K562 (cell line): ENCODE measurements at regions not wholly inside any gene's neighbourhood (a gene's known extent, or its start where the extent isn't known, plus 50 kb on each side); places are given as distances from the start of the nearest gene placed in this dataset.

Experiments
- ATAC-seq: fragments of 200-7000 bp; cut with Tn5 transposase; 3 replicates; pipeline ENCODE4 v1.9.1; 2020; ENCODE audit warnings: moderate library complexity
- BruUV-seq: library from RNA; stranded (reverse); fragments of 400-500 nt; replicated peaks from 2 replicates; lab custom pipeline; 2021; lab: Mats Ljungman, UMichigan
- CTCF ChIA-PET: fragments of 300-600 bp; formaldehyde crosslinking; extraction: SDS; loops from one replicate; lab custom pipeline; 2021; ENCODE audit warnings: low intra/inter-chr PET ratio; lab: Yijun Ruan, JAX
- POLR2A ChIA-PET: fragments of 300-600, 350-650 bp; sonication (Branson Sonifier 250); formaldehyde crosslinking; extraction: SDS; loops from one replicate; lab custom pipeline; 2021; ENCODE audit warnings: antibody characterized with exemption, inconsistent platforms; lab: Yijun Ruan, JAX
- DNase-seq, 4 experiments: peaks; one replicate each; pipeline versions ENCODE4 v3.0.0 to v3.0.0-alpha.2; 2011 to 2018; ENCODE audit warnings: low spot score in 3 of 4, mixed read lengths in 3 of 4; ENCODE audit errors: extremely low read depth in 1 of 4
- FAIRE-seq: peaks from 2 replicates; lab custom pipeline; 2011; peaks lifted over from hg19 to GRCh38; lab: Jason Lieb, UNC
- H2AFZ ChIP-seq: 2 replicates; pipeline ENCODE4 v1.6.0; 2011; ENCODE audit warnings: low read depth, low read length, control low read depth, inconsistent platforms
- H3K27ac ChIP-seq: fragments of 200-600 bp; 3 replicates; pipeline ENCODE4 v1.8.0; 2011; ENCODE audit warnings: low read depth, mild to moderate bottlenecking, control low read depth, inconsistent platforms, low read length, moderate library complexity, mixed read lengths; ENCODE audit errors: extremely low read depth
- H3K27me3 ChIP-seq, 2 experiments: fragments of 300-600 bp in 1 of 2; 2 replicates in 1 of 2; 3 replicates in 1 of 2; pipeline versions ENCODE4 v1.6.0 to v1.8.0; 2011; ENCODE audit warnings: inconsistent platforms in 2 of 2, low read length in 2 of 2, mild to moderate bottlenecking in 1 of 2, mixed read lengths in 1 of 2, moderate library complexity in 1 of 2; ENCODE audit not compliant: control insufficient read depth in 2 of 2, insufficient read depth in 2 of 2
- H3K36me3 ChIP-seq: fragments of 300-600 bp; 3 replicates; pipeline ENCODE4 v1.8.0; 2011; ENCODE audit warnings: mild to moderate bottlenecking, low read length, inconsistent platforms; ENCODE audit not compliant: control insufficient read depth, insufficient read depth
- H3K4me1 ChIP-seq, 2 experiments: fragments of 200-600 bp in 1 of 2; replicated peaks in 1 of 2; 2 replicates in 1 of 2; 3 replicates in 1 of 2; pipeline versions ENCODE4 v1.5.1 to v1.8.0; 2011; ENCODE audit warnings: inconsistent platforms in 2 of 2, low read length in 2 of 2, mild to moderate bottlenecking in 1 of 2, mixed read lengths in 1 of 2, moderate library complexity in 1 of 2; ENCODE audit not compliant: control insufficient read depth in 2 of 2, insufficient read depth in 2 of 2
- H3K4me2 ChIP-seq: 2 replicates; pipeline ENCODE4 v1.6.1; 2011; ENCODE audit warnings: low read length, control low read depth, inconsistent platforms, mixed read lengths; ENCODE audit not compliant: insufficient read depth
- H3K4me3 ChIP-seq: fragments of 200-600 bp; sonication (generic), shearing (Covaris generic); 2 replicates; pipeline ENCODE4 v1.5.1; 2016; ENCODE audit warnings: control low read depth, inconsistent platforms
- H3K79me2 ChIP-seq: fragments of 200-600 bp; 3 replicates; pipeline ENCODE4 v1.8.0; 2011; ENCODE audit warnings: low read length, inconsistent platforms; ENCODE audit not compliant: control insufficient read depth, insufficient read depth
- H3K9ac ChIP-seq, 2 experiments: 2 replicates each; pipeline versions ENCODE4 v1.6.0 to v1.6.1; 2011; ENCODE audit warnings: low read depth in 2 of 2, low read length in 2 of 2, control low read depth in 1 of 2, inconsistent platforms in 1 of 2, mild to moderate bottlenecking in 1 of 2, mixed read lengths in 1 of 2; ENCODE audit not compliant: insufficient read depth in 1 of 2
- H3K9me1 ChIP-seq: one replicate; pipeline ENCODE4 v1.6.0; 2011; ENCODE audit warnings: inconsistent platforms, mild to moderate bottlenecking, low read length, moderate library complexity; ENCODE audit not compliant: control insufficient read depth, insufficient read depth
- H3K9me3 ChIP-seq: replicated peaks from 2 replicates; pipeline ENCODE4 v1.5.1; 2011; ENCODE audit warnings: low read depth, low read length, inconsistent platforms; ENCODE audit not compliant: control insufficient read depth, insufficient read depth
- H4K20me1 ChIP-seq: replicated peaks from 2 replicates; pipeline ENCODE4 v1.6.1; 2011; ENCODE audit warnings: low read length, inconsistent platforms, mixed read lengths; ENCODE audit not compliant: control insufficient read depth, insufficient read depth
- CBX3 ChIP-seq, 2 experiments: IDR thresholded peaks; 1 replicate in 1 of 2; 2 replicates in 1 of 2; pipeline ENCODE4 v1.6.1; 2012; ENCODE audit warnings: inconsistent platforms in 2 of 2, low read length in 2 of 2, borderline replicate concordance in 1 of 2, control low read depth in 1 of 2
- CEBPB ChIP-seq: fragments of 450-650 bp; IDR thresholded peaks from 2 replicates; pipeline ENCODE4 v1.6.1; 2016; ENCODE audit warnings: missing genetic modification characterization, missing compliant biosample characterization
- ELF4 ChIP-seq: fragments of 450-650 bp; formaldehyde crosslinking; IDR thresholded peaks from 2 replicates; pipeline ENCODE4 v1.4.0; 2022; ENCODE audit warnings: missing genetic modification characterization
- HES1 ChIP-seq: fragments of 450-650 bp; IDR thresholded peaks from 2 replicates; pipeline ENCODE4 v1.6.1; 2016; ENCODE audit warnings: low read depth, mild to moderate bottlenecking, moderate library complexity
- HINFP ChIP-seq: fragments of 450-650 bp; conservative IDR thresholded peaks from 2 replicates; pipeline ENCODE4 v1.6.1; 2016; ENCODE audit warnings: missing genetic modification characterization, low read depth, mild to moderate bottlenecking, control low read depth, missing compliant biosample characterization
- HNRNPK ChIP-seq: fragments of 200-400 bp; formaldehyde crosslinking; IDR thresholded peaks from one replicate; pipeline ENCODE4 v1.6.1; 2018; ENCODE audit warnings: mild to moderate bottlenecking, low read depth, low read length; ENCODE audit not compliant: poor library complexity, severe bottlenecking
- MYNN ChIP-seq, 2 experiments: sonication (generic); formaldehyde crosslinking in 1 of 2; IDR thresholded peaks; 2 replicates each; pipeline versions ENCODE4 v1.5.0 to v1.6.1; 2016 to 2020; ENCODE audit warnings: antibody characterized with exemption in 1 of 2, missing genetic modification reagents in 1 of 2
- NELFE ChIP-seq: IDR thresholded peaks from 2 replicates; pipeline ENCODE4 v1.6.1; 2011; ENCODE audit warnings: mild to moderate bottlenecking; ENCODE audit not compliant: insufficient read depth, insufficient read length
- PPARD ChIP-seq: fragments of 250-450 bp; sonication (Bioruptor Pico); IDR thresholded peaks from 2 replicates; pipeline ENCODE4 v1.8.0; 2022; ENCODE audit warnings: inconsistent platforms, mild to moderate bottlenecking, moderate library complexity
- SRSF9 ChIP-seq: fragments of 200-400 bp; formaldehyde crosslinking; IDR thresholded peaks from 2 replicates; pipeline ENCODE4 v1.6.1; 2017; ENCODE audit warnings: low read depth, low read length, borderline replicate concordance
- TAF7 ChIP-seq: fragments of 450-650 bp; IDR thresholded peaks from 2 replicates; pipeline ENCODE4 v1.6.1; 2016; ENCODE audit warnings: missing genetic modification characterization, missing compliant biosample characterization
- TAF9B ChIP-seq: fragments of 450-650 bp; IDR thresholded peaks from 2 replicates; pipeline ENCODE4 v1.6.1; 2018; ENCODE audit warnings: mild to moderate bottlenecking; ENCODE audit not compliant: partially characterized antibody
- YY1 ChIP-seq, 3 experiments: IDR thresholded peaks; 2 replicates each; pipeline ENCODE4 v1.6.1; 2011; ENCODE audit warnings: low read length in 2 of 3, mild to moderate bottlenecking in 2 of 3, moderate library complexity in 2 of 3, borderline replicate concordance in 1 of 3, control low read depth in 1 of 3, low read depth in 1 of 3; ENCODE audit not compliant: insufficient read depth in 3 of 3, insufficient replicate concordance in 2 of 3, control insufficient read depth in 1 of 3, insufficient read length in 1 of 3; ENCODE audit errors: extremely low read depth in 1 of 3
- ZBTB34 ChIP-seq: fragments of 250-450 bp; sonication (Bioruptor Pico); IDR thresholded peaks from 2 replicates; pipeline ENCODE4 v1.8.0; 2021; ENCODE audit warnings: mild to moderate bottlenecking, moderate library complexity
- ZBTB43 ChIP-seq: sonication (generic); formaldehyde crosslinking; IDR thresholded peaks from 2 replicates; pipeline ENCODE4 v1.8.0; 2023; ENCODE audit warnings: mild to moderate bottlenecking, missing genetic modification reagents
- ZNF280B ChIP-seq: fragments of 250-450 bp; sonication (Bioruptor Pico); IDR thresholded peaks from 2 replicates; pipeline ENCODE4 v1.5.1; 2021; ENCODE audit warnings: mild to moderate bottlenecking
- in situ Hi-C: fragments of 300-500 bp; cut with MboI; formaldehyde crosslinking; loops from 4 replicates; pipeline ENCODE4 v1.15.0; 2018; ENCODE audit warnings: inconsistent platforms, mixed read lengths
- intact Hi-C: fragments of 100-400 bp; cut with micrococcal nuclease; formaldehyde crosslinking; loops from 2 replicates; pipeline ENCODE4 v1.14.2; 2022

GRCh38 chr4:133714211-133714610 is 487.4 kb downstream of the PABPC4L start:
- intact Hi-C loops, result no loop called here
- no peak for ATAC-seq
- TF ChIP-seq CEBPB, result no peak
- TF ChIP-seq PPARD (CRISPR knock-in tag), result no peak
- TF ChIP-seq HINFP (tag), result no peak
- no peak for TF ChIP-seq NELFE
- TF ChIP-seq TAF7 (tag), result no peak
- no peak for TF ChIP-seq ELF4 (CRISPR knock-in tag)
- TF ChIP-seq MYNN (IDR thresholded peaks at IDR 0.05), result no peak
- no peak for TF ChIP-seq MYNN (CRISPR knock-in tag; IDR thresholded peaks at IDR 0.05)
- no peak for TF ChIP-seq SRSF9
- TF ChIP-seq ZNF280B (CRISPR knock-in tag), result no peak
- TF ChIP-seq YY1 (IDR thresholded peaks at IDR 0.05; ENCODE audit: borderline replicate concordance in 1 of 3, control insufficient read depth in 1 of 3, extremely low read depth in 1 of 3, insufficient read depth in 3 of 3, insufficient read length in 1 of 3, insufficient replicate concordance in 2 of 3, low read depth in 1 of 3, low read length in 2 of 3), result no peak
- TF ChIP-seq ZBTB43 (CRISPR knock-in tag), result no peak
- TF ChIP-seq TAF9B, result no peak
- TF ChIP-seq ZBTB34 (CRISPR knock-in tag), result no peak
- TF ChIP-seq CBX3 (IDR thresholded peaks at IDR 0.05; ENCODE audit: borderline replicate concordance in 1 of 2, low read length in 2 of 2), result no peak
- TF ChIP-seq HNRNPK, result no peak
- TF ChIP-seq HES1, result no peak
- Histone ChIP-seq H3K27me3 (no peaks in the 10 kb centered on the region), H4K20me1 (no peaks in the 10 kb centered on the region), H2AFZ (no peak overlapping the region), H3K9me1 (no peaks in the 10 kb centered on the region), H3K4me3 (no peak overlapping the region), H3K79me2 (no peaks in the 10 kb centered on the region), H3K36me3 (no peaks in the 10 kb centered on the region), H3K4me1 (no peaks in the 10 kb centered on the region), H3K27ac (no peak overlapping the region), H3K9me3 (no peaks in the 10 kb centered on the region), H3K4me2 (no peak overlapping the region), H3K9ac (no peak overlapping the region)
- in situ Hi-C loops, result no loop called here
- ChIA-PET CTCF (no interaction called here), POLR2A (no interaction called here)
- no TSS peak for BruUV-seq
- no peak for FAIRE-seq
- no peak for DNase-seq
